ENCODE measurements at regions not wholly inside any gene's neighbourhood (a gene's known extent, or its start where the extent isn't known, plus 50 kb on each side); places are given as distances from the start of the nearest gene placed in this dataset.

DNA sequence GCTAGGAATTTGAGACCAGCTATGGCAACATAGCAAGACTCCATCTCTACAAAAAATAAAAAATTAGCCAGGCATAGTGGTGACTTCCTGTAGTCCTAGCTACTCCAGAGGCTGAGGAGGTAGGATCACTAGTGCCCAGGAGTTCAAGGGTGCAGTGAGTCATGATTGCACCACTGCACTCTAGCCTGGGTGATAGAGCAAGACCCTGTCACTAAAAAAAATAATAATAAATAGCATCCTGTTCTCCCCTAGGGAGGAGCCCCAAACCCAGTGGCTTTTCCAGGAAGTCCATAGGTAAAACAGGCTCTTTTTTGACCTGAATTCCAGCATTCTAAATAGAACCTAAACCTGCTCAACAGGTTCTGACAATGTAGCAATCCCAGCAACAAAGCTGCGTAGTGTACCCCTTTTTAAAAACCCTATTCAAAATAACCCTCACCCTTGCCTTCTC is 192.0 kb downstream of the ALDH8A1 start:
- DNase-seq, result peak in 2 of 3 donors; percentile 51 to 76
- Histone ChIP-seq H3K4me3 (no peak overlapping the region), H3K4me1 (peaks cover 0 to 6% (median 0%) of the 10 kb centered on the region in 4 donors), H3K36me3 (no peaks in the 10 kb centered on the region), H3K27ac (peak overlapping the region in 2 of 4 donors; percentile 60 to 75), H3K9me3 (no peaks in the 10 kb centered on the region), H3K27me3 (no peaks in the 10 kb centered on the region)
- TF ChIP-seq POLR2A (IDR thresholded peaks at IDR 0.05) (no peak), CTCF (IDR thresholded peaks at IDR 0.05) (peak in 1 of 6 experiments; percentile 5)

- no peaks in the 10 kb centered on the region for H3K9me3 ChIP-seq
Measured at GRCh38 chr6:134756374-134757025, 193.4 kb downstream of the ALDH8A1 start.

GRCh38 chr6:134754013-134754690 is 195.7 kb downstream of the ALDH8A1 start:
- Histone ChIP-seq H3K27ac (no peak overlapping the region), H3K36me3 (no peaks in the 10 kb centered on the region), H3K27me3 (no peaks in the 10 kb centered on the region), H3K4me1 (peaks cover 0 to 6% (median 0%) of the 10 kb centered on the region in 4 donors), H3K4me3 (no peak overlapping the region), H3K9me3 (no peaks in the 10 kb centered on the region)
- DNase-seq, result no peak
- no peak for TF ChIP-seq POLR2A (IDR thresholded peaks at IDR 0.05)
- no peak for TF ChIP-seq CTCF (IDR thresholded peaks at IDR 0.05)

More at GRCh38 chr6:134756374-134757025, 193.4 kb downstream of the ALDH8A1 start:
- Histone ChIP-seq H3K27ac (no peak overlapping the region), H3K4me1 (peaks cover 0 to 6% (median 0%) of the 10 kb centered on the region in 4 donors), H3K27me3 (no peaks in the 10 kb centered on the region), H3K4me3 (no peak overlapping the region), H3K36me3 (no peaks in the 10 kb centered on the region)
- DNase-seq, result no peak
- TF ChIP-seq POLR2A (IDR thresholded peaks at IDR 0.05), result no peak

GRCh38 chr6:134753001-134753400 is 196.9 kb downstream of the ALDH8A1 start:
- H3K4me1 ChIP-seq, result peaks cover 0 to 6% (median 0%) of the 10 kb centered on the region in 4 donors
- no peak overlapping the region for H3K4me3 ChIP-seq
- no peaks in the 10 kb centered on the region for H3K27me3 ChIP-seq
- no peaks in the 10 kb centered on the region for H3K9me3 ChIP-seq
- DNase-seq, result no peak
- no peaks in the 10 kb centered on the region for H3K36me3 ChIP-seq
- TF ChIP-seq POLR2A (IDR thresholded peaks at IDR 0.05) (no peak), CTCF (IDR thresholded peaks at IDR 0.05) (no peak)
- no peak overlapping the region for H3K27ac ChIP-seq

- no peaks in the 10 kb centered on the region for H3K36me3 ChIP-seq
- H3K4me1 ChIP-seq, result peaks cover 0 to under 1% (median 0%) of the 10 kb centered on the region in 4 donors
- H3K27me3 ChIP-seq, result no peaks in the 10 kb centered on the region
- no peaks in the 10 kb centered on the region for H3K9me3 ChIP-seq
- no peak overlapping the region for H3K27ac ChIP-seq
- no peak for DNase-seq
- TF ChIP-seq POLR2A (IDR thresholded peaks at IDR 0.05), result no peak
- TF ChIP-seq CTCF (IDR thresholded peaks at IDR 0.05), result no peak
- no peak overlapping the region for H3K4me3 ChIP-seq
Measured at GRCh38 chr6:134752445-134752844, 197.5 kb downstream of the ALDH8A1 start.

DNA sequence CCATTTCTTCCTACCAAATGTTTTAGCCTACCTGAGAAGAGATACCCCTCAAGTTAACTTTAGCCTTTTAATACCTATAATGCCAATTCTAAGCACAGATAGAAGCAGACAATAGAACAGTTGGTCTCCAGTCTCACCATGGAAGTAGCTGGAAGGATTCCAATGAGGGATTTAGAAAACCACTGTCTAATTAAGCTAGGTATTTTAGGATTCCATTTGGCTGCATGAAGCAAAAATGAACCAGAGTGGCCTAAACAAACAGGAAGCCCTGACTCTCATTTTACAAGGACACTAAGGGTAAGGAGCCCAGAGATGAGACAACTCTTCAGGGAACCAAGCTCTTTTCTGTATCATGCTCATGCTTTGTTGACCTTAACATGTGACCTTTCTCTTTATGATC is 199.2 kb downstream of the ALDH8A1 start:
- Histone ChIP-seq H3K9me3 (no peaks in the 10 kb centered on the region), H3K4me3 (no peak overlapping the region), H3K4me1 (no peaks in the 10 kb centered on the region), H3K27ac (no peak overlapping the region), H3K36me3 (no peaks in the 10 kb centered on the region), H3K27me3 (no peaks in the 10 kb centered on the region)
- no peak for DNase-seq
- TF ChIP-seq POLR2A (IDR thresholded peaks at IDR 0.05), result no peak
- no peak for TF ChIP-seq CTCF (IDR thresholded peaks at IDR 0.05)

All from Peyer's patch (tissue), 4 donors.